PC-9 (cell line): ENCODE measurements at regions not wholly inside any gene's neighbourhood (a gene's known extent, or its start where the extent isn't known, plus 50 kb on each side); places are given as distances from the start of the nearest gene placed in this dataset.

Experiments used
- EZH2 ChIP-seq: fragments of 200-600 bp; sonication (generic); IDR thresholded peaks from 2 replicates; pipeline ENCODE4 v1.8.0; 2017; ENCODE audit warnings: antibody characterized with exemption, low read depth
- TF ChIP-seq, protein P1 (sequence below): fragments of 200-600 bp; sonication (generic); conservative IDR thresholded peaks from 2 replicates; pipeline ENCODE4 v1.6.1; 2017; ENCODE audit warnings: mixed run types, antibody characterized with exemption, mild to moderate bottlenecking, moderate library complexity

DNA sequence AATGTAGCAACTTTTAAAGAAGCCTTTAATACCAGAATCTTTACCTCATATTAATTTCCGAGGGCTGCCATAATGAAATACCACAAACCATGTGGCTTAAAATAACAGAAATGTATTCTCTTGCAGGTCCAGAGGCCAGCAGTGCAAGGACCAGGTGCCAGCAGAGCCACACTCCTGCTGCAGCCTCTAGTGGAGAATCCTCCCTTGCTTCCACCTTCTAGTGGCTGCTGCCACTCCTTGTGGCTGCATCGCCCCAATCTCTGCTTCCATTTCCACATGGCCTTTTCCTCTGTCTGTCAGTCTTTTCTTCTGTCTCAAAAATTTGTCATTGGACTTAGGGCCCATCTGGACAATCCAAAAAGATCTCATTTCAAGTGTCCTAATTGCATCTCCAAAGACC, 401.5 kb downstream of the EFNA5 start:
- TF ChIP-seq, protein P1, sequence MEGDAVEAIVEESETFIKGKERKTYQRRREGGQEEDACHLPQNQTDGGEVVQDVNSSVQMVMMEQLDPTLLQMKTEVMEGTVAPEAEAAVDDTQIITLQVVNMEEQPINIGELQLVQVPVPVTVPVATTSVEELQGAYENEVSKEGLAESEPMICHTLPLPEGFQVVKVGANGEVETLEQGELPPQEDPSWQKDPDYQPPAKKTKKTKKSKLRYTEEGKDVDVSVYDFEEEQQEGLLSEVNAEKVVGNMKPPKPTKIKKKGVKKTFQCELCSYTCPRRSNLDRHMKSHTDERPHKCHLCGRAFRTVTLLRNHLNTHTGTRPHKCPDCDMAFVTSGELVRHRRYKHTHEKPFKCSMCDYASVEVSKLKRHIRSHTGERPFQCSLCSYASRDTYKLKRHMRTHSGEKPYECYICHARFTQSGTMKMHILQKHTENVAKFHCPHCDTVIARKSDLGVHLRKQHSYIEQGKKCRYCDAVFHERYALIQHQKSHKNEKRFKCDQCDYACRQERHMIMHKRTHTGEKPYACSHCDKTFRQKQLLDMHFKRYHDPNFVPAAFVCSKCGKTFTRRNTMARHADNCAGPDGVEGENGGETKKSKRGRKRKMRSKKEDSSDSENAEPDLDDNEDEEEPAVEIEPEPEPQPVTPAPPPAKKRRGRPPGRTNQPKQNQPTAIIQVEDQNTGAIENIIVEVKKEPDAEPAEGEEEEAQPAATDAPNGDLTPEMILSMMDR, result no peak
- TF ChIP-seq EZH2, result no peak
